HFF-Myc (cell line): ENCODE measurements at regions not wholly inside any gene's neighbourhood (a gene's known extent, or its start where the extent isn't known, plus 50 kb on each side); places are given as distances from the start of the nearest gene placed in this dataset.

Experiments
- DNase-seq: peaks from one replicate; pipeline ENCODE4 v3.0.0-alpha.2; 2011; ENCODE audit warnings: low read depth; ENCODE audit errors: extremely low read depth
- H3K4me3 ChIP-seq: replicated peaks from 2 replicates; pipeline ENCODE4 v1.5.1; 2011; ENCODE audit warnings: low read depth, mild to moderate bottlenecking, control low read depth, low read length
- TF ChIP-seq, protein P1 (sequence below): IDR thresholded peaks from 2 replicates; pipeline ENCODE4 v1.5.1; 2012; ENCODE audit warnings: mild to moderate bottlenecking, low read depth, low read length, control low read depth; ENCODE audit errors: missing control alignments

DNA sequence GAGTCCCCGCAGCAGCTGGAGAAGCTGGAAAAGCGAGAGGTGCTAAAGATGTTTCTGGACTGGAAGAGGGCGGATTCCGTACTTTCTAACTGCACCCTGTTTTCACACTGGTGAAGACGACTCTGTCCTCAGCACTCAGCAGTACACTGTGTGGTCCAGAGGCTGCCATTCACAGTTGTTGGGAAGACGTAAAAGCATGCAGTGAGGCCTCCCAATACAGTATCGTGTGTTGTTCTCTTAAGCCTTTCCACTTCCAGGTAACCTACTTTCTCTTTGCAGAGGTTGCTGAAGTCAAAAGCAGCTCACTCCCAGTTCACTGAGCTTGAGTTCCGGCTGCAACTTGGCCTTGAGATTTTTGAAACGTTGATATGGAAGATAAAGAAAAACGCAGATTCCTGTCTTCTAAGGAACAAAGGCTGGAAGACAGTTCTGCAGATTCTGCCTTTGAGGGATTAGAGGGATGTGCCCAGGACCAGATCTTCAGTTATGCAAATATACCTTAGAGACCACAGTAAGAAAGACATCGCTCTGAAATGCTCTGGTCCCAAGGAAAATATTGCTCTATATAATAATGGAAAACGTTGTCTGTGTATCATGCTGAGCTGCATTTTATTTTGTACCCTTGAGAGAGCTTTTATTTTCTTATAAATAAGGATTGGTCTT is 540.9 kb downstream of the TRIML1 start:
- DNase-seq = no peak
- H3K4me3 ChIP-seq = no peak overlapping the region
- TF ChIP-seq, protein P1, sequence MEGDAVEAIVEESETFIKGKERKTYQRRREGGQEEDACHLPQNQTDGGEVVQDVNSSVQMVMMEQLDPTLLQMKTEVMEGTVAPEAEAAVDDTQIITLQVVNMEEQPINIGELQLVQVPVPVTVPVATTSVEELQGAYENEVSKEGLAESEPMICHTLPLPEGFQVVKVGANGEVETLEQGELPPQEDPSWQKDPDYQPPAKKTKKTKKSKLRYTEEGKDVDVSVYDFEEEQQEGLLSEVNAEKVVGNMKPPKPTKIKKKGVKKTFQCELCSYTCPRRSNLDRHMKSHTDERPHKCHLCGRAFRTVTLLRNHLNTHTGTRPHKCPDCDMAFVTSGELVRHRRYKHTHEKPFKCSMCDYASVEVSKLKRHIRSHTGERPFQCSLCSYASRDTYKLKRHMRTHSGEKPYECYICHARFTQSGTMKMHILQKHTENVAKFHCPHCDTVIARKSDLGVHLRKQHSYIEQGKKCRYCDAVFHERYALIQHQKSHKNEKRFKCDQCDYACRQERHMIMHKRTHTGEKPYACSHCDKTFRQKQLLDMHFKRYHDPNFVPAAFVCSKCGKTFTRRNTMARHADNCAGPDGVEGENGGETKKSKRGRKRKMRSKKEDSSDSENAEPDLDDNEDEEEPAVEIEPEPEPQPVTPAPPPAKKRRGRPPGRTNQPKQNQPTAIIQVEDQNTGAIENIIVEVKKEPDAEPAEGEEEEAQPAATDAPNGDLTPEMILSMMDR = no peak

DNA sequence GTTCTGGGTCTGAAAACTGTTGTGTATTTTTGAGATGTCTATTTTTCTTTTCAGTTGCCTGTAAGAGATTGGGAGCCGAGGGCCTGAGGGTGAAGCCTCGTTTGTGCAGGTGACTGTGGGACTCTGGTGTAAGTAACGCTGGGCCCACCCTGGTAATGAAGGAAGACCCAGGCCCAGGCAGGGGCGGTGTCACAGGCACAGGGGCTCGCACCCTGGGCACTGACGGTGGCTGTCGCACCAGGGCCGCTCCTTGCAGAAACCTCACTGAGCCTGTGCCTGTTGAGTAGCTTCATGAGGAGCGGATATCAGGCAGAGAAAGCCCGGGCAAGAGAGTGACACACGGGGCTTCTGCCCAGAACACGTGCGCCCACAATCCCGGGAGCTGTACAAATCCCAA is 541.4 kb downstream of the TRIML1 start:
- no peak overlapping the region for H3K4me3 ChIP-seq
- DNase-seq = no peak
- TF ChIP-seq, protein P1 = no peak

DNA sequence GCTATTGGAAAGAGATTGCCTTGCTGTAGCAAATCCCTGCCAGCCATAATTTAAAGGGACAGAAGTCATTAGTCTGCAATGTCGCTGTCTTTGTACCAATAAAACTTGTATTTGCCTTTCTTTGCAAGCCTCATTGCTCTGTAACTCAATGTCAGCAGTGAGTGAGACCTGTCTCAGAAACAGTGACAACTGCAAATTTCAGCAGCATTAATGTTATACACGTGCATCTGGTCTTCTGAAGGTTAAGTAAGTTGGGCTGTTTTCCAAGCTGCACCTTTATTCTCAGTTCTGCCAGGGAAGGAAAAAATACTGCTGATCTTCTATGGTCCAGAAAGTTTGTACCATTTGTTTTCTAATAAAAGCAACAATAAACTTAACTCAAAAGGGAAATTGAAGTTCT is 543.1 kb downstream of the TRIML1 start:
- no peak overlapping the region for H3K4me3 ChIP-seq
- TF ChIP-seq, protein P1 = no peak
- no peak for DNase-seq

DNA sequence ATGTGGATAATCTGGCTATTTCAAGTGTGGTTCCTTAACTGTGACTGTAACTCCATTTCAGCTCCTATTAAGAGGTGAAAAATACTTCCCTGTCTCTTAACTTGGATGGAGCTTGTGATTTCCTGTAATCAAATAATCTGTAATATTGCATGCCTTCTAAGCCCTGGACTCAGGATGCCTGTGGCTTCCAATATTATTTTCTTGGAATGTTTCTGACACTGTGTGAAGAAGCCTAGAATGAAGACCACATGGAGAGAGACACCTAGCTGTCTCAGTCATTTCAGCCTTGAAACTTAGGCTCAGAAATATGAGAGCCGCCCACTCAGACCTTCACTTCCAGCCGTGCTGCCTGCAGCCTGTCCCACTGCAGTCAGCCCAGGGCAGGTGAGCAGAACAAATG is 544.3 kb downstream of the TRIML1 start:
- no peak for DNase-seq
- no peak overlapping the region for H3K4me3 ChIP-seq
- TF ChIP-seq, protein P1 = no peak

DNA sequence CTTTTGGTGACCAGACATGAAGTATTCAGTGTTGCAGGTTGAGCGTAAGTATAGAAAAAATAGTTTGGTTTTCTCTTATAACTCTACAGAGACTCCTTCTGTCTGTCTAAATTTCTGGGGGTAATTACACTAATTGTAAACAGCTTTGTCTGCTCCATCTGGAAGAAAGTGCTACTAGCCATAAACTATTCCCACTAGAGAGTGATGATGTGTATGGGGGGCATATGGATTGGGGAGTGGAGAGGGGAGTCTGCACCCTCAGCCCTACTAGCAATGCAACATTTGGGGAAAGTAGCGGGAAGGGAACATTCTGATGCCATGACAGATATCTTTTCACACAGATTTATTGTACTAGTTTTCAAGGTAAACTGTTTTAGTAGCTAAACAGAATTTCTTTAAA is 549.7 kb downstream of the TRIML1 start:
- no peak for DNase-seq
- no peak overlapping the region for H3K4me3 ChIP-seq
- TF ChIP-seq, protein P1 = no peak

DNA sequence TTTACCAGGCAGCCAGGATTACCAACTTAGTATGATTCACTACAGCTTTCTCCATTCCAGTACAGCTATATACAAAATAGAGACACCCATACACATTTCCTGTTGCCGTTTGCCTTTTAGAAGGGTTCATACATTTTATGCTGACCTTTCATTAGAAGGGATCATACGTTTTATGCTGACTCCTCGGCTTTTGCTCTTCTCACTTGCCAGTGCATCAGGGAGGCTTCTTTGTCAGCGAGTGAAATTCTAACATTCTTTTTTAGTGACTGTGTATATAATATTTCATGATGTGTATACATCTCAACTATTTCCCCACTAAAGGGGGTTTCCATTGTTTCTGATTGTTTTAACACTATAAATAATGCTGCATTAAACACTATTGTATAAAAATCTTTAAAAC is 552.6 kb downstream of the TRIML1 start:
- no peak overlapping the region for H3K4me3 ChIP-seq
- TF ChIP-seq, protein P1 = no peak
- no peak for DNase-seq

DNA sequence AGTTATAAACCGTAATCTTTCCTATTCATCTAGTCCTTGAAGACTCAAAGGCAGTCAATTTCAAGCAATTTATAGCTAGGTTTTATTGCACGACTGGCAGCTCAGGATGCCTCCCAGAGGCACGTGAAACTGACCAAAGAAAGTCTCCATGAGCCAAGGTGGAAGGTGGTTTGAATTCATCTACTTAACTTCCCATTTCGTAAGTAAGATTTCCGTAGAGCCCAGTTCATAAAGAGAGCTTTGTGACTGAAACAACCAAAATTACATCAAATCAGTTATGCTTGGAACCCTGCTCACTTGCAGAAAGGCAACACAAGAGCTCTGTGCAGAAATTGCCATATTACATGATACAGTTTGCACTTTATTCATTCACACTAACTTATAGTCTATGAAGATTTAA is 556.0 kb downstream of the TRIML1 start:
- DNase-seq = no peak
- TF ChIP-seq, protein P1 = no peak
- no peak overlapping the region for H3K4me3 ChIP-seq
